ENCODE measurements at regions not wholly inside any gene's neighbourhood (a gene's known extent, or its start where the extent isn't known, plus 50 kb on each side); places are given as distances from the start of the nearest gene placed in this dataset.
"Not testable (repeated sequence)": the region's sequence is repeated elsewhere in the genome, so short reads cannot be mapped to it uniquely, and the experiment has no call there.

DNA sequence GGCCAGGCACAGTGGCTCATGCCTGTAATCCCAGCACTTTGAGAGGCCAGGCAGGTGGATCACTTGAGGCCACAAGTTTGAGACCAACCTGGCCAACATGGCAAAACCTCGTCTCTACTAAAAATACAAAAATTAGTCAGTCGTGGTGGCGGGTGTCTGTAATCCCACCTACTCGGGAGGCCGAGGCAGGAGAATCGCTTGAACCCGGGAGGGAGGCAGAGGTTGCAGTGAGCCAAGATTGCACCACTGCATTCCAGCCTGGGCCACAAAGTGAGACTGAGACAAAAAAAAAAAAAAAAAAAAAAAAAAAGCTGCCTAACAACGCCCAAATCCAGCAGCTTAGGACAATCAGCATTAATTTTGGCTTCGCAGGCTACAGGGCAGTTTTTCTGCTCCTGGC, 167.1 kb downstream of the GOSR1 start:
- H3K4me1 ChIP-seq (ENCODE audit: control insufficient read depth in 1 of 2, insufficient read depth in 2 of 2, low read length in 2 of 2); ATAC-seq; H3K27ac ChIP-seq (ENCODE audit: low read depth, low read length); DNase-seq (ENCODE audit: low read depth, low spot score); H2AFZ ChIP-seq (ENCODE audit: low read depth, low read length, poor library complexity, severe bottlenecking); H3K4me2 ChIP-seq (ENCODE audit: low read length); H3K27me3 ChIP-seq (ENCODE audit: insufficient read depth, low read length); H3K4me3 ChIP-seq (replicated peaks in 1 of 2; ENCODE audit: low read depth in 1 of 2, low read length in 2 of 2); H3K9ac ChIP-seq (ENCODE audit: low read length); H3K9me2 ChIP-seq (ENCODE audit: insufficient read depth); H3K9me3 ChIP-seq (ENCODE audit: control insufficient read depth in 1 of 2, insufficient read depth in 1 of 2, low read depth in 1 of 2, low read length in 2 of 2); POLR2A ChIA-PET; H3K79me2 ChIP-seq (ENCODE audit: insufficient read depth, low read length); RAD21 ChIA-PET (ENCODE audit: low non-redundant PET in 1 of 2, low total read pairs in 2 of 2, uncharacterized antibody in 2 of 2, unreplicated experiment in 2 of 2); intact Hi-C loops (cut with micrococcal nuclease); H4K20me1 ChIP-seq (ENCODE audit: insufficient read depth); H3K36me3 ChIP-seq (ENCODE audit: control insufficient read depth in 1 of 2, insufficient read depth in 2 of 2, low read length in 2 of 2): not testable (repeated sequence)
- TSS peak; percentile 81 for BruUV-seq (replicated peaks)
- CTCF ChIA-PET, result interaction anchor here (0.6 kb wide), 1 partner anchor 1233 kb away, joined by 3 read pairs; no protein-coding TSS in a partner anchor

DNA sequence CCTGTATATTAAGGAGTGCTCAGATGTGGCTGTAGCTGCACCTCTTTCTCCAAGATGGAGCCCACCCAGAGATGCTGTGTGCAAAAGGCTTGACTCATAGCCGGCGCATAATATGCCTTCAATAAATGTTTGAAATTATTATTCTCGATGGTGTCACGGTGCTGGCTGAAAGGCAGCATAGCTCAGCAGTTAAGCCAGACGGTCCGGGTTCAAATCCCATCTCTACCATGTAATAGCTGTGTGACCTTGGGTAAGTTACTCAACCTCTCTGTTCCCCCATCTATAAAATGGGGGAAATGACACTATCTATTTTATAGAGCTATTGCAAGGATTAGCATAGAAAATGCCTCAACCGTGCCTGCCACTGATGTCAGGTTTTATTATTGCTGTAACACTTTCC, 164.2 kb downstream of the GOSR1 start:
- ATAC-seq; H3K9ac ChIP-seq (ENCODE audit: low read length); H3K4me3 ChIP-seq (replicated peaks in 1 of 2; ENCODE audit: low read depth in 1 of 2, low read length in 2 of 2); H3K27me3 ChIP-seq (ENCODE audit: insufficient read depth, low read length); H2AFZ ChIP-seq (ENCODE audit: low read depth, low read length, poor library complexity, severe bottlenecking); H4K20me1 ChIP-seq (ENCODE audit: insufficient read depth); H3K36me3 ChIP-seq (ENCODE audit: control insufficient read depth in 1 of 2, insufficient read depth in 2 of 2, low read length in 2 of 2); DNase-seq (ENCODE audit: low read depth, low spot score); H3K9me2 ChIP-seq (ENCODE audit: insufficient read depth); POLR2A ChIA-PET; BruUV-seq (replicated peaks); intact Hi-C loops (cut with micrococcal nuclease); H3K4me1 ChIP-seq (ENCODE audit: control insufficient read depth in 1 of 2, insufficient read depth in 2 of 2, low read length in 2 of 2); CTCF ChIA-PET; H3K9me3 ChIP-seq (ENCODE audit: control insufficient read depth in 1 of 2, insufficient read depth in 1 of 2, low read depth in 1 of 2, low read length in 2 of 2); H3K4me2 ChIP-seq (ENCODE audit: low read length); RAD21 ChIA-PET (ENCODE audit: low non-redundant PET in 1 of 2, low total read pairs in 2 of 2, uncharacterized antibody in 2 of 2, unreplicated experiment in 2 of 2); H3K27ac ChIP-seq (ENCODE audit: low read depth, low read length); H3K79me2 ChIP-seq (ENCODE audit: insufficient read depth, low read length): not testable (repeated sequence)

DNA sequence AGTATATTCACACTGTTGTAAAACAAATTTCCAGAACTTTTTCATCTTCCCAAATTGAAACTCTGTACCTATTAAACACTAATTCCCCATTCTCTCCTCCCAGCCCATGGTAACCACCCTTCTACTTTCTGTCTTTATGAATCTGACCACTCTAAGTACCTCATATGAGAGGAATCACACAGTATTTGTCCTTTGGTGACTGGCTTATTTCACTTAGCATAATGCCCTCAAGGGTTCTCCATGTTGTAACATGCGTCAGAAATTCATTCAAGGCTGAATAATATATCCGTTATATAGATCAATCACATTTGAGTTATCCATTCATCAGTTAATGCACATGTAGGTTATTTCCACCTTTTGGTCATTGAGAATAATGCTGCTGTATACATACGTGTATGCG, 162.2 kb downstream of the GOSR1 start:
- POLR2A ChIA-PET; H3K4me1 ChIP-seq (ENCODE audit: control insufficient read depth in 1 of 2, insufficient read depth in 2 of 2, low read length in 2 of 2); H3K9me2 ChIP-seq (ENCODE audit: insufficient read depth); H3K27me3 ChIP-seq (ENCODE audit: insufficient read depth, low read length); H2AFZ ChIP-seq (ENCODE audit: low read depth, low read length, poor library complexity, severe bottlenecking); H3K79me2 ChIP-seq (ENCODE audit: insufficient read depth, low read length); H4K20me1 ChIP-seq (ENCODE audit: insufficient read depth); H3K9me3 ChIP-seq (ENCODE audit: control insufficient read depth in 1 of 2, insufficient read depth in 1 of 2, low read depth in 1 of 2, low read length in 2 of 2); ATAC-seq; H3K4me2 ChIP-seq (ENCODE audit: low read length); RAD21 ChIA-PET (ENCODE audit: low non-redundant PET in 1 of 2, low total read pairs in 2 of 2, uncharacterized antibody in 2 of 2, unreplicated experiment in 2 of 2); intact Hi-C loops (cut with micrococcal nuclease); H3K4me3 ChIP-seq (replicated peaks in 1 of 2; ENCODE audit: low read depth in 1 of 2, low read length in 2 of 2); DNase-seq (ENCODE audit: low read depth, low spot score); H3K27ac ChIP-seq (ENCODE audit: low read depth, low read length); H3K36me3 ChIP-seq (ENCODE audit: control insufficient read depth in 1 of 2, insufficient read depth in 2 of 2, low read length in 2 of 2); H3K9ac ChIP-seq (ENCODE audit: low read length); BruUV-seq (replicated peaks); CTCF ChIA-PET: not testable (repeated sequence)

DNA sequence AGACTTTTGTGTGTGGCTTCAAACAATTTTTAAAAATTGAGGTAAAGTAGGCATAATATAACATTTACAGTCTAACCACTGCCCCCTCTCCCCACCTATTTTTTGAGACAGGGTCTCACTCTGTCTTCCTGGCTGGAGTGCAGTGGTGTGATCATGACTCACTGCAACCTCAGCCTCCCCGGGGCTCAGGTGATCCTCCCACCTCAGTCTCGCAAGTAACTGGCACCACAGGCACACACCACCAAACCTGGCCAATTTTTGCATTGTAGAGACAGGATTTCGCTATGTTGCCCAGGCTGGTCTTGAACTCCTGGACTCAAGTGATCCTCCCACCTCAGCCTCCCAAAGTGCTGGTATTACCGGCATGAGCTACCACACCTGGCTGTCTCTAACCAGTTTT, 161.8 kb downstream of the GOSR1 start:
- H2AFZ ChIP-seq (ENCODE audit: low read depth, low read length, poor library complexity, severe bottlenecking); CTCF ChIA-PET; H3K27ac ChIP-seq (ENCODE audit: low read depth, low read length); POLR2A ChIA-PET; H3K9me2 ChIP-seq (ENCODE audit: insufficient read depth); DNase-seq (ENCODE audit: low read depth, low spot score); H4K20me1 ChIP-seq (ENCODE audit: insufficient read depth); BruUV-seq (replicated peaks); H3K79me2 ChIP-seq (ENCODE audit: insufficient read depth, low read length); H3K4me3 ChIP-seq (replicated peaks in 1 of 2; ENCODE audit: low read depth in 1 of 2, low read length in 2 of 2); H3K36me3 ChIP-seq (ENCODE audit: control insufficient read depth in 1 of 2, insufficient read depth in 2 of 2, low read length in 2 of 2); H3K9ac ChIP-seq (ENCODE audit: low read length); H3K27me3 ChIP-seq (ENCODE audit: insufficient read depth, low read length); H3K4me1 ChIP-seq (ENCODE audit: control insufficient read depth in 1 of 2, insufficient read depth in 2 of 2, low read length in 2 of 2); intact Hi-C loops (cut with micrococcal nuclease); RAD21 ChIA-PET (ENCODE audit: low non-redundant PET in 1 of 2, low total read pairs in 2 of 2, uncharacterized antibody in 2 of 2, unreplicated experiment in 2 of 2); H3K9me3 ChIP-seq (ENCODE audit: control insufficient read depth in 1 of 2, insufficient read depth in 1 of 2, low read depth in 1 of 2, low read length in 2 of 2); H3K4me2 ChIP-seq (ENCODE audit: low read length): not testable (repeated sequence)
- ATAC-seq, result peak; percentile 57

DNA sequence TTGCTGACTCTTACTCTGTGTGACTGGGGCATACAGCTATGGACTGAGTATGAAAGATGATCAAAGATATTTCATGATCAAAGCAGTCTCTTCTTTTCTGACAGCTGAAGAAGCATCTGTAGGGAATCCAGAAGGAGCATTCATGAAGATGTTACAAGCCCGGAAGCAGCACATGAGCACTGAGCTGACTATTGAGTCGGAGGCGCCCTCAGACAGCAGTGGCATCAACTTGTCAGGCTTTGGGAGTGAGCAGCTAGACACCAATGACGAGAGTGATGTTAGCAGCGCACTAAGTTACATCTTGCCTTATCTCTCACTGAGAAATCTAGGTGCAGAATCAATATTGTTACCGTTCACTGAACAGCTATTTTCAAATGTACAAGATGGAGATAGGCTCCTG, 154.4 kb downstream of the GOSR1 start:
- H3K27ac ChIP-seq (ENCODE audit: low read depth, low read length); CTCF ChIA-PET; RAD21 ChIA-PET (ENCODE audit: low non-redundant PET in 1 of 2, low total read pairs in 2 of 2, uncharacterized antibody in 2 of 2, unreplicated experiment in 2 of 2); H3K4me3 ChIP-seq (replicated peaks in 1 of 2; ENCODE audit: low read depth in 1 of 2, low read length in 2 of 2); H3K9me3 ChIP-seq (ENCODE audit: control insufficient read depth in 1 of 2, insufficient read depth in 1 of 2, low read depth in 1 of 2, low read length in 2 of 2); H2AFZ ChIP-seq (ENCODE audit: low read depth, low read length, poor library complexity, severe bottlenecking); H3K4me2 ChIP-seq (ENCODE audit: low read length); H3K9me2 ChIP-seq (ENCODE audit: insufficient read depth); H3K9ac ChIP-seq (ENCODE audit: low read length); H3K79me2 ChIP-seq (ENCODE audit: insufficient read depth, low read length); DNase-seq (ENCODE audit: low read depth, low spot score); BruUV-seq (replicated peaks); intact Hi-C loops (cut with micrococcal nuclease); H3K36me3 ChIP-seq (ENCODE audit: control insufficient read depth in 1 of 2, insufficient read depth in 2 of 2, low read length in 2 of 2); H4K20me1 ChIP-seq (ENCODE audit: insufficient read depth); H3K27me3 ChIP-seq (ENCODE audit: insufficient read depth, low read length); ATAC-seq; H3K4me1 ChIP-seq (ENCODE audit: control insufficient read depth in 1 of 2, insufficient read depth in 2 of 2, low read length in 2 of 2); POLR2A ChIA-PET: not testable (repeated sequence)

Measured in HCT116 (cell line).